Esophagus squamous epithelium (tissue), 5 donors: ENCODE measurements at regions not wholly inside any gene's neighbourhood (a gene's known extent, or its start where the extent isn't known, plus 50 kb on each side); places are given as distances from the start of the nearest gene placed in this dataset.
"Not testable (repeated sequence)": the region's sequence is repeated elsewhere in the genome, so short reads cannot be mapped to it uniquely, and the experiment has no call there.

ENCODE experiments used
- DNase-seq: peaks from one replicate; lab custom pipeline; 2025; lab: John Stamatoyannopoulos, UW
- H3K27ac ChIP-seq, 4 donors: fragments of 200-600 bp; sonication (generic); one replicate each; pipeline ENCODE4 v1.5.1; 2016 to 2019; ENCODE audit warnings: mild to moderate bottlenecking in 1 of 4
- H3K27me3 ChIP-seq, 4 donors: fragments of 200-600 bp; sonication (generic); 1 replicate in 3 of 4; 2 replicates in 1 of 4; pipeline versions ENCODE4 v1.5.1 to v1.6.0; 2017 to 2021; ENCODE audit warnings: antibody characterized with exemption in 1 of 4
- H3K36me3 ChIP-seq, 3 donors: fragments of 200-600 bp; sonication (generic); one replicate each; pipeline ENCODE4 v1.5.1; 2016 to 2019
- H3K4me1 ChIP-seq, 3 donors: fragments of 200-600 bp; sonication (generic); one replicate each; pipeline ENCODE4 v1.5.1; 2017 to 2019
- H3K4me3 ChIP-seq, 4 donors: fragments of 200-600 bp; sonication (generic); 1 replicate in 3 of 4; 2 replicates in 1 of 4; pipeline ENCODE4 v1.5.1; 2016 to 2019; ENCODE audit warnings: mild to moderate bottlenecking in 2 of 4, moderate library complexity in 1 of 4
- H3K9me3 ChIP-seq, 3 donors: fragments of 200-600 bp; sonication (generic); one replicate each; pipeline ENCODE4 v1.5.1; 2016 to 2019
- CTCF ChIP-seq, 6 experiments: fragments of 450-650 bp in 4 of 6; fragments of 200-600 bp in 2 of 6; sonication (generic) in 2 of 6; IDR thresholded peaks; one replicate each; pipeline ENCODE4 v1.5.1; 2016 to 2019; ENCODE audit warnings: antibody characterized with exemption in 6 of 6, mild to moderate bottlenecking in 4 of 6, moderate library complexity in 4 of 6
- POLR2A ChIP-seq, 4 donors: fragments of 450-650 bp; IDR thresholded peaks; one replicate each; pipeline ENCODE4 v1.6.1; 2017; ENCODE audit warnings: antibody characterized with exemption in 4 of 4, mild to moderate bottlenecking in 4 of 4, moderate library complexity in 3 of 4
- WGBS, 2 donors: methylation state at CpG; one replicate each; pipeline ENCODE4 v1.1.5; 2018; 5-methylcytosine and 5-hydroxymethylcytosine counted together
- intact Hi-C: fragments of 100-400 bp; cut with DNase I; formaldehyde crosslinking; loops from one replicate; pipeline ENCODE4 v1.15.0; 2022
- donor health status: DM: yes; HTN: yes; CAD: no.

- no peak overlapping the region for H3K27ac ChIP-seq
- H3K9me3 ChIP-seq: no peaks in the 10 kb centered on the region
- intact Hi-C loops: no loop called here
- no peak for DNase-seq
- no peak for TF ChIP-seq POLR2A (IDR thresholded peaks at IDR 0.05)
- no peak for TF ChIP-seq CTCF (IDR thresholded peaks at IDR 0.05)
- no peak overlapping the region for H3K4me3 ChIP-seq
- no peaks in the 10 kb centered on the region for H3K36me3 ChIP-seq
- WGBS, 2 donors: 72 to 85% methylated on average over 1 of the region's 1 CpG
- no peaks in the 10 kb centered on the region for H3K4me1 ChIP-seq
- H3K27me3 ChIP-seq: no peaks in the 10 kb centered on the region
Observed at GRCh38 chr5:45110399-45110798, 301.7 kb downstream of the MRPS30 start.

DNA sequence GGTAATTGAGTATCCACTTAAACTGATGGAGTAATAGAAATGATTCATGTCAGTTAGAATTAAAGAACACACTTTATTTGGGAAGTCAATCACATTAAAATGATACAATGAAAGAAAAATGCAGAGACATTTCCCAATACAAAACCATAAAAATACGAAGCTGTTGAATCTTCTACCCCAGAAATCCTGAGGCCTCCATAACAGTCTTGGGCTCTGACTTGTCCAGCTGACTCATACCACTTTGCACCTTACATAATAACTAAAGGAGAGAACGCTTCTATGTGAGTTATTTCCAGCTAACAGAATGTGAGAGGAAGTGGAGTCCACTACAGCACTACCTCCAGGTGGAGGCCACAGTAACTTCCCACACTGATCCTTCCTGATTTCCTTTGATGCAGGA, 305.0 kb downstream of the MRPS30 start:
- TF ChIP-seq CTCF (IDR thresholded peaks at IDR 0.05): no peak
- TF ChIP-seq POLR2A (IDR thresholded peaks at IDR 0.05): no peak
- intact Hi-C loops: no loop called here
- no peaks in the 10 kb centered on the region for H3K27me3 ChIP-seq
- H3K36me3 ChIP-seq: no peaks in the 10 kb centered on the region
- no peaks in the 10 kb centered on the region for H3K9me3 ChIP-seq
- no peak overlapping the region for H3K27ac ChIP-seq
- no peak for DNase-seq
- no peaks in the 10 kb centered on the region for H3K4me1 ChIP-seq
- WGBS, 2 donors: 40 to 44% methylated on average over 2 of the region's 2 CpGs
- H3K4me3 ChIP-seq: no peak overlapping the region

DNA sequence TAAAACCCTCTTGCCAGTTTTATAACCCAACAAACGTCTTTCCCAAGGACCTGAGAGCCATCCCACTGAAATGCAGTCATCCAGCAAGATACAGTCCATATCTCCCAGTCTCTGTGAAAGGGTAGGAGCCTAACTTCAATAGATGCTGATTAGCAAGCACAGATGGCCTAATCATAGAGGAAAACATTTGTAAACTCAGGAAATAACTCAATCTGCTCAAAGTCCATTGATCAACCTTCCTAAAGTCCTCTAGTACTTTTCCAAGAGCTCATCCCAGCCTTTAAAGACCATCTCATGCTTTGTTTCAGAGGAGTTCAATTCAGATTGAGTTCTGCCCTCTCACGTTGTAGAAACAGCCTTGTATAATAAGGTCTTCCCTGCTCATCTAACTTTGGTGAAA, 324.2 kb downstream of the MRPS30 start:
- TF ChIP-seq CTCF (IDR thresholded peaks at IDR 0.05) (no peak), POLR2A (IDR thresholded peaks at IDR 0.05) (no peak)
- no peaks in the 10 kb centered on the region for H3K27me3 ChIP-seq
- no peak overlapping the region for H3K4me3 ChIP-seq
- WGBS, 2 donors: 30 to 34% methylated on average over 2 of the region's 2 CpGs
- no peak overlapping the region for H3K27ac ChIP-seq
- no peaks in the 10 kb centered on the region for H3K36me3 ChIP-seq
- DNase-seq: no peak
- no peaks in the 10 kb centered on the region for H3K9me3 ChIP-seq
- H3K4me1 ChIP-seq: no peaks in the 10 kb centered on the region
- intact Hi-C loops: no loop called here

DNA sequence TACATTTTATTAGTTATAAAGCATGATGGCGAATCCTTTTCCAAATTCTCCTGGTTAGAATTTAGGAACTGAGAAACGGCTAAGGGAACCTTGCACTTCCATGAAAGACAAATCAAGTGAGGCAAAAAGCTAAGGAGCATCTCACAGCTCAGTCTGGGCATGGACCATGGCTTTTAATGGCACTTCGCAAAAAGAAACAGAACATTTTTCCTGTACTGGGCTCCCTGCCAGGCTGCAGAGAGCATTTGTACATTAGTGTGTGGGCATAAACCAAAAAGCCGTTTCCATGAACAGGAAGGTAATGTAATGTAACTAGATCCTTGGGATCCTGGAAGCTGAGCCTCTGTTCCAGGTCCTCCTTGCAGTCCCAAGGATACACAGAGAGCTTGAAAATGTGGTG, 354.2 kb downstream of the MRPS30 start:
- WGBS, 2 donors: 61% methylated on average over 2 to 4 of the region's 4 CpGs
- DNase-seq: no peak
- Histone ChIP-seq H3K4me3 (no peak overlapping the region), H3K27me3 (no peaks in the 10 kb centered on the region), H3K4me1 (no peaks in the 10 kb centered on the region), H3K9me3 (no peaks in the 10 kb centered on the region), H3K36me3 (no peaks in the 10 kb centered on the region), H3K27ac (no peak overlapping the region)
- TF ChIP-seq POLR2A (IDR thresholded peaks at IDR 0.05) (no peak), CTCF (IDR thresholded peaks at IDR 0.05) (no peak)
- intact Hi-C loops: no loop called here

- H3K4me1 ChIP-seq: no peaks in the 10 kb centered on the region
- intact Hi-C loops: no loop called here
- H3K27me3 ChIP-seq: no peaks in the 10 kb centered on the region
- no peaks in the 10 kb centered on the region for H3K9me3 ChIP-seq
- H3K4me3 ChIP-seq: no peak overlapping the region
- no peak overlapping the region for H3K27ac ChIP-seq
- no peak for DNase-seq
- TF ChIP-seq CTCF (IDR thresholded peaks at IDR 0.05): no peak
- TF ChIP-seq POLR2A (IDR thresholded peaks at IDR 0.05): no peak
- no peaks in the 10 kb centered on the region for H3K36me3 ChIP-seq
- WGBS, 2 donors: 7 to 24% methylated on average over 1 of the region's 1 CpG
Observed at GRCh38 chr5:45171563-45171962, 362.8 kb downstream of the MRPS30 start.

DNA sequence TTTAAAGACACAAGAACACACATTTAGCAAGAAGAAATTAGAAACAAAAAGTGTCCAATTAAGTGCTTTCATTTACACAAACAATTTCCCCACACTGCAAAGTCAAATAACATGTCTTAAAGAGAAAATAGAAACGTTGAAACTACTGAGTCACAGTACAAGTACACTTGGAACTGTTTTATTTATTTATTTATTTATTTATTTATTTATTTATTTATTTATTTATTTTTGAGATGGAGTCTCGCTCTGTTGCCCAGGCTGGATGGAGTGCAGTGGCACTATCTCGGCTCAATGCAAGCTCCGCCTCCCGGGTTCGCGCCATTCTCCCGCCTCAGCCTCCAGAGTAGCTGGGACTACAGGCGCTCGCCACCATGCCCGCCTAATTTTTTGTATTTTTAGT, 363.9 kb downstream of the MRPS30 start:
- 90% methylated on average over 11 of the region's 11 CpGs for WGBS, 2 donors
- intact Hi-C loops, H3K4me3 ChIP-seq, H3K9me3 ChIP-seq, H3K27me3 ChIP-seq, DNase-seq, H3K4me1 ChIP-seq, H3K27ac ChIP-seq, H3K36me3 ChIP-seq: not testable (repeated sequence)
